Hematopoietic multipotent progenitor cell (in vitro differentiated cells): ENCODE measurements at regions not wholly inside any gene's neighbourhood (a gene's known extent, or its start where the extent isn't known, plus 50 kb on each side); places are given as distances from the start of the nearest gene placed in this dataset. TPM values are rescaled to one million over a fixed set of nuclear protein-coding genes. Genes with fewer than 3 reads are reported as not detected.
A peak's percentile ranks its signal among the peaks of the same experiment; 100 is the strongest.

Source experiments
- DNase-seq, 3 donors: peaks; one replicate each; pipeline ENCODE4 v3.0.0-alpha.2; 2011 to 2015; ENCODE audit warnings: low read depth in 2 of 3, low spot score in 2 of 3
- small RNA-seq: library from RNA; depleted of rRNA; stranded (forward); fragments of <200 nt; gene quantifications from one replicate; pipeline ENCODE3, GENCODE V24; 2012

GRCh38 chr12:75581515-75581914, 70.1 kb upstream of the KRR1 start:
- DNase-seq, result no peak

- DNase-seq, result no peak
Observed at GRCh38 chr12:75579552-75579951, 68.1 kb upstream of the KRR1 start.

- no peak for DNase-seq
Observed at GRCh38 chr12:75578546-75578945, 67.1 kb upstream of the KRR1 start.

- no peak for DNase-seq
Observed at GRCh38 chr12:75577812-75578211, 66.4 kb upstream of the KRR1 start.

- no peak for DNase-seq
Observed at GRCh38 chr12:75571656-75572205, 60.3 kb upstream of the KRR1 start.

GRCh38 chr12:75571204-75571603, 59.8 kb upstream of the KRR1 start:
- no peak for DNase-seq

- no peak for DNase-seq
Observed at GRCh38 chr12:75568801-75569200, 57.4 kb upstream of the KRR1 start.

GRCh38 chr12:75568393-75568792, 57.0 kb upstream of the KRR1 start:
- no peak for DNase-seq

GRCh38 chr12:75565795-75566194, 54.4 kb upstream of the KRR1 start:
- no peak for DNase-seq

- DNase-seq, result no peak
Observed at GRCh38 chr12:75564852-75565251, 53.4 kb upstream of the KRR1 start.

GRCh38 chr12:75564398-75564797, 53.0 kb upstream of the KRR1 start:
- no peak for DNase-seq

GRCh38 chr12:75563351-75563750, 51.9 kb upstream of the KRR1 start:
- DNase-seq, result no peak

- DNase-seq, result peak in 2 of 3 donors; percentile 10 to 44
Observed at GRCh38 chr12:75561921-75562320, 50.5 kb upstream of the KRR1 start.

Small RNA genes lying in the stretch of these regions (small RNA-seq; reads per million reads assigned to genes)
- gene AC011611.1, result not detected
- not detected for gene AC011611.6
- gene RF00156, result not detected
- not detected for gene RN7SL734P
